ENCODE measurements at regions not wholly inside any gene's neighbourhood (a gene's known extent, or its start where the extent isn't known, plus 50 kb on each side); places are given as distances from the start of the nearest gene placed in this dataset.
"Not testable (repeated sequence)": the region's sequence is repeated elsewhere in the genome, so short reads cannot be mapped to it uniquely, and the experiment has no call there.

DNA sequence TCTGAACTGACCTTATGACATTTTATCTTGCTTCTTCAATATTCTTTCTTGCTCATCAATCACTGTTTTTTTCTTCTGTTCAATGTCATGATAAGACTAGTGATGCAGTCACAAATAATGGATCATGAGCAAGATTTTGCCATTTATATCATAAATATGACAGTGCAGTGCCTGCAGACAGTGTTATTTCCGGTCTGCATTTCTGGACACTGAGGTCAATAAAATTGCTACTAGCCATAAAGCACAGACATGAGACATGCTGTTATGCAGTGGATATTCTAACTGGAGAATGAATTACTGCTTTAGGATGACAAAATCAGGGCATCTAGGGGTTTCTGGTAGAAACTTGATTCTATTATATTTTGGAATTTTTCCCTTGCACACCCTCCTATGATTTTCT, 1509.7 kb upstream of the LRRTM3 start:
- peak; percentile 27 for DNase-seq

- no peak for DNase-seq
These were observed 1506.2 kb upstream of the LRRTM3 start for GRCh38 chr10:65419629-65420028.

GRCh38 chr10:65423043-65423442, 1502.8 kb upstream of the LRRTM3 start:
- no peak for DNase-seq

DNA sequence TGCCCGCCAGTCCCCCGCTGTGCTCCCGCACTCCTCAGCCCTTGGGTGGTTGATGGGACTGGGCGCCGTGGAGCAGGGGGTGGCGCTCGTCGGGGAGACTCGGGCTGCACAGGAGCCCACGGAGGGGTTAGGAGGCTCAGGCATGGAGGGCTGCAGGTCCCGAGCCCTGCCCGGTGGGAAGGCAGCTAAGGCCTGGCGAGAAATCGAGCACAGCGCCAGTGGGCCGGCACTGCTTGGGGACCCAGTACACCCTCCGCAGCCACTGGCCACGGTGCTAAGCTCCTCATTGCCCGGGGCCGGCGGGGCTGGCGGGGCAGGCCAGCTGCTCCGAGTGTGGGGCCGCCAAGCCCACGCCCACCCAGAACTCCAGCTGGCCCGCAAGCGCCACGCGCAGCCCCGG, 1496.5 kb upstream of the LRRTM3 start:
- not testable (repeated sequence) for DNase-seq

GRCh38 chr10:65430979-65431378, 1494.9 kb upstream of the LRRTM3 start:
- no peak for DNase-seq

- no peak for DNase-seq
These were observed 1454.8 kb upstream of the LRRTM3 start for GRCh38 chr10:65470986-65471385.

GRCh38 chr10:65482848-65483247, 1443.0 kb upstream of the LRRTM3 start:
- no peak for DNase-seq

- DNase-seq: no peak
These were observed 1434.0 kb upstream of the LRRTM3 start for GRCh38 chr10:65491799-65492198.

- no peak for DNase-seq
These were observed 1429.3 kb upstream of the LRRTM3 start for GRCh38 chr10:65496541-65496940.

- no peak for DNase-seq
These were observed 1428.0 kb upstream of the LRRTM3 start for GRCh38 chr10:65497837-65498236.

- no peak for DNase-seq
These were observed 1425.1 kb upstream of the LRRTM3 start for GRCh38 chr10:65500716-65501115.

DNA sequence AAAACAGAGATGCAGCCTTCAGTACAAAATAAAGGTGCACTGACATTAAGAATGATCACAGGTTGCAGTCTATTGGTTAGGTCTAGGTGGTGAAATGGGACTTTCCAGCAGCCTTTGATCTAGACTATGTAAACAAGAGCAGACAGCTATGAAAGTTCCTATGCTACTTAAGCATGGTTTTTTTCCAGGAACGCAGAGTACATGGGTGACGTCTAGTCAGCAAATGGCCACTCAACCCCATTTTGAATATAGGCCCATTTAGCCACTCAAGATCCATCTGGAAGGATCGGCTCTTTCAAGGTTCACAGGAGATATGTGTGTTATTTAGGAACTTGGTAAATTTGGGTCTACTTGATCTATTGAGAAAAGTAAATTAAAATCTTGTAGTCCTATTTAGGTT, 1424.6 kb upstream of the LRRTM3 start:
- no peak for DNase-seq

GRCh38 chr10:65518379-65518778, 1407.5 kb upstream of the LRRTM3 start:
- peak; percentile 5 for DNase-seq

DNA sequence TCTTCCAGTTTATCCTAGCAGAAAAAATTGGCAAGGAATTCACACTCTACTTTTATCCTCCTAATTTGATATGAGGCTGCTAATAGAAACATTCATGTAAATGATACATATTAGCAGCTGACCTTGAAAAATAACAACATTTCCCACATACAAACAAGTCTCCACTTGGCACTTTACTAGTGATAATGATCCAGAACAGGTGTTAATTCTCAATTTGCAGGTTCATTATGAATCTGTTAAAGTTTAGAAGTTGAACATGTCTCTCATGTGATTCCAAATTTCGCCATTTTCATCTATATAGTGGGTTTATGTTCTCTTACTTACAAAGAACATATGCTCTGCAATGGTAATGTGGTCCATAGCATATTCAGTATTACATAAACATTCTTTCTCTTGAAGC, 1396.8 kb upstream of the LRRTM3 start:
- DNase-seq: no peak

GRCh38 chr10:65531545-65531944, 1394.3 kb upstream of the LRRTM3 start:
- no peak for DNase-seq

- DNase-seq: no peak
These were observed 1391.1 kb upstream of the LRRTM3 start for GRCh38 chr10:65534771-65535170.

DNA sequence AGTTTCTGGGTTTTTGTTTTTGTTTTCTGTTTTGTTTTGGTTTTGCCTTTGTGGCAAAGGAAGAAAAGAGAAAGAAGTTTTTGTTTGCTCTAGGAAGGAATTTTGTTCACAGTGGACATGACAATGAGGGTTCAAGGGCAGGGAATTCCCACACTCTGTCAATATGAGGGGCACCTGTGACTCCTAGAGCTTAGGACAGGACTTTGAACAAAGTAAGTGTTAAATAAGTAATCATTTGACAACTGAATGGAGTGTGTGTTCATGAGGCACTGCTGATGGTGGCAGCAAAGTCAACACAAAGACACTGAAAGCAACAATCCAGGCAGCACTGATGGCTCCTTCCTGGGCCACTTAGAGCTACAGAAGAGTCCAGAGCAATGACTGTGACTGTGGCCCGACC, 1381.1 kb upstream of the LRRTM3 start:
- no peak for DNase-seq

DNA sequence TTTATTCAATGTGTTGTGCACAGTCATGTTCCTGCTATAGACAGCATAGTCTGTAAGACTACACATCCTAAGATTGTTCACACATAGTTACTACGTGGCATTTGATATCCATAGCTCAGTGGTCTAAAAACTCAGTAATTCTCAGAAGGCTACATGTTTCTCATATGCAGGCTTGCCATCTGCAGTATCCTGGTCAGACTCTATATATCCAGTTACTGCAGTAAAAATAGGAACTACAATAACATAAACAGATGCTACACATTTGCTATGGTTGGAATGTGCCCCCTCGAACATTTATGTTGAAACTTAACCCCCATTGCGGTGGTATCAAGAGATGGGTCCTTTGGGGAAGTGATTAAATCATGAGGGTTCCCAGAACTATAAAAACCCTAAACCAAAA, 1377.8 kb upstream of the LRRTM3 start:
- peak; percentile 63 for DNase-seq

- no peak for DNase-seq
These were observed 1375.1 kb upstream of the LRRTM3 start for GRCh38 chr10:65550761-65551160.

DNA sequence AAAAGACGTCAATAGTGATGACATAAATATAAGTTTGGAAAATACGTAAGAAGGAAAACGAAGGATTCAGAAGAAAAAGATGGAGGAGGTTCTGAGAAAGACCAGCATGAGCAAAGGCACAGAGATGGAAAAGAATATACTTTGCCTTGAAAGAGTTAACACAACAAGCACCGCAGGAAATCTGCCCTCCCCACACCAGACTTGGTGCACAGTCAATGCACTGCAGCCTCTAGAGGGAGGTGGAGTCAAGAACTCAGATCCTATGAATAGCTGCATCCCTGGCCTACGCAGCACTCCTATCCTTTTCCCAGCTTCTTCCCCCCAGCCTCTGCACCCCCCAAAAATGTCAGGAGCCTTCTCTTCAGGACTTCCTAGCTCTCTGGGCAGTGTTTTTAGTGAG, 1370.6 kb upstream of the LRRTM3 start:
- DNase-seq: no peak

DNA sequence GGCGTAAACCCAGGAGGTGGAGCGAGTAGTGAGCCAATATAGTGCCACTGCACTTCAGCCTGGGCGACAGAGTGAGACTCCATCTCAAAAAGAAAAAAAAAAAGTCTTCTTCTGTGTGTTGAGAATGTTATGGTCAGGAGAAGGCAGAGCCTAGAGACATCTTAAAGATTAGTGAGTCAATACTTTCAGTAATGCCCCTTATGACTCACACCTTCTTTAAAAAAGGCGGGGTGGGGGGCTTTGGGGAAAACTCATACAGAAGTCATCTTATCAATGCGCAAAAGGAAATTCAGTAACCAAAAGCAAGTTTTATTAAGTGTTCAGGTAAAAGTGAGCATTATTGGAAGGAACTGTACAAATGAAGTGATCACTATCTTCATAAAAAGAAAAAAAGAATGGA, 1369.8 kb upstream of the LRRTM3 start:
- no peak for DNase-seq

DNA sequence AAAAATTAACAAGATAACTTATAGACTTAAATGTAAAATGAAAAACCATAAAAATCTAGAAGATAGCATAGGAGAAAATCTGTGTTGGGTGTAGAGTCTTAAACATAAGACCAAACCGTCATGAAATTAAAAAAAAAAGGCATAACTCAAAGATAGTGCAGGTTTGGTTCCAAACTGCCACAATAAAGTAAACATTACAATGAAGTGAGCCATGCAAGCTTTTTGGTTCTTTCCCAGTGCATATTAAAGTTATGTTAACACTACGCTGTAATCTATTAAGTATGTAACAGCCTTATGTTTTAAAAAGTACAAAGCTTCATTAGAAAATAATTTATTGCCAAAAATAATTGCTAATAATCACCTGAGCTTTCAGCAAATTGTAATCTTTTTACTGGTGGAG, 1366.5 kb upstream of the LRRTM3 start:
- DNase-seq: no peak

DNA sequence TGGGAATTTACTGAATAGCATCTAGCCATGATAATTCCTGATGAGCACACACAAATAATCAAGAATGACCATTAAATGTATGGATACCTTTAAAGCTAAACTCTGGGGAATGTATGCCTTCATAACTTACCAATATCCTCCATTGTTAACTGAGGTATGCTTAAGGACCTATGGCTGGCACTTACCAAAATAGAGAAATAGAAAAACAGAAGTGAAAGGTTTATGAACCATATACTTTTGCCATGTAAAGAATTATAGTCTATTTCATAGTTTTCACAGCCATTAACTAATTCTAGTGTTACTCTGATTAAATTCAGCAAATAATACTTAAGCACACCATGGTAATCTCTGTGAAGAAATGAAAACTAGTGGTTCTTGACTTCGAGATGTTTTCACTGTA, 1360.6 kb upstream of the LRRTM3 start:
- DNase-seq: no peak

GRCh38 chr10:65566906-65567305, 1358.9 kb upstream of the LRRTM3 start:
- DNase-seq: no peak

GRCh38 chr10:65570143-65571010, 1355.5 kb upstream of the LRRTM3 start:
- peak; percentile 58 for DNase-seq
